Fibroblast of lung (primary cell): ENCODE measurements at regions not wholly inside any gene's neighbourhood (a gene's known extent, or its start where the extent isn't known, plus 50 kb on each side); places are given as distances from the start of the nearest gene placed in this dataset.

Experiments
- DNase-seq, 2 donors: peaks; one replicate each; pipeline versions ENCODE4 v3.0.0 to v3.0.0-alpha.2; 2010; ENCODE audit warnings: low read depth in 2 of 2
- H2AFZ ChIP-seq: 2 replicates; pipeline ENCODE4 v1.5.1; 2012; ENCODE audit warnings: low read length, control low read depth, inconsistent platforms
- H3K27ac ChIP-seq: 2 replicates; pipeline ENCODE4 v1.5.1; 2011; ENCODE audit warnings: low read length, control low read depth; ENCODE audit not compliant: insufficient read depth
- H3K27me3 ChIP-seq: 2 replicates; pipeline ENCODE4 v1.5.1; 2011; ENCODE audit warnings: mild to moderate bottlenecking, low read length; ENCODE audit not compliant: control insufficient read depth, insufficient read depth
- H3K36me3 ChIP-seq: 2 replicates; pipeline ENCODE4 v1.5.1; 2011; ENCODE audit warnings: low read length; ENCODE audit not compliant: control insufficient read depth, insufficient read depth
- H3K4me1 ChIP-seq: 2 replicates; pipeline ENCODE4 v1.5.1; 2011; ENCODE audit warnings: low read length; ENCODE audit not compliant: control insufficient read depth, insufficient read depth; ENCODE audit errors: extremely low read depth
- H3K4me2 ChIP-seq: 2 replicates; pipeline ENCODE4 v1.5.1; 2011; ENCODE audit warnings: low read length, control low read depth; ENCODE audit not compliant: insufficient read depth; ENCODE audit errors: extremely low read depth
- H3K4me3 ChIP-seq, 4 experiments: fragments of 200-600 bp in 1 of 4; sonication (generic) in 1 of 4; replicated peaks in 1 of 4; 2 replicates each; pipeline ENCODE4 v1.5.1; 2011 to 2016; ENCODE audit warnings: low read length in 4 of 4, low read depth in 3 of 4, mild to moderate bottlenecking in 3 of 4, control low read depth in 2 of 4, inconsistent platforms in 1 of 4, mixed read lengths in 1 of 4; ENCODE audit not compliant: insufficient read depth in 1 of 4; ENCODE audit errors: control extremely low read depth in 1 of 4
- H3K79me2 ChIP-seq: 2 replicates; pipeline ENCODE4 v1.5.1; 2012; ENCODE audit warnings: mild to moderate bottlenecking, low read length, inconsistent platforms; ENCODE audit not compliant: control insufficient read depth, insufficient read depth
- H3K9ac ChIP-seq: 2 replicates; pipeline ENCODE4 v1.5.1; 2011; ENCODE audit warnings: mild to moderate bottlenecking, low read length, control low read depth; ENCODE audit not compliant: insufficient read depth
- H3K9me3 ChIP-seq: 2 replicates; pipeline ENCODE4 v1.5.1; 2012; ENCODE audit warnings: low read depth, low read length; ENCODE audit not compliant: control insufficient read depth, insufficient read depth
- H4K20me1 ChIP-seq: 2 replicates; pipeline ENCODE4 v1.5.1; 2011; ENCODE audit warnings: low read length; ENCODE audit not compliant: control insufficient read depth, insufficient read depth; ENCODE audit errors: extremely low read depth
- EZH2 ChIP-seq: IDR thresholded peaks from 2 replicates; pipeline ENCODE4 v1.5.1; 2012; ENCODE audit warnings: low read length, control low read depth, mild to moderate bottlenecking; ENCODE audit errors: missing control alignments
- TF ChIP-seq, protein P1 (sequence below), 2 donors: IDR thresholded peaks in 1 of 2; conservative IDR thresholded peaks in 1 of 2; 1 replicate in 1 of 2; 2 replicates in 1 of 2; pipeline ENCODE4 v1.5.1; 2011 to 2012; ENCODE audit warnings: low read length in 2 of 2, control low read depth in 1 of 2, inconsistent platforms in 1 of 2, low read depth in 1 of 2, mild to moderate bottlenecking in 1 of 2

DNA sequence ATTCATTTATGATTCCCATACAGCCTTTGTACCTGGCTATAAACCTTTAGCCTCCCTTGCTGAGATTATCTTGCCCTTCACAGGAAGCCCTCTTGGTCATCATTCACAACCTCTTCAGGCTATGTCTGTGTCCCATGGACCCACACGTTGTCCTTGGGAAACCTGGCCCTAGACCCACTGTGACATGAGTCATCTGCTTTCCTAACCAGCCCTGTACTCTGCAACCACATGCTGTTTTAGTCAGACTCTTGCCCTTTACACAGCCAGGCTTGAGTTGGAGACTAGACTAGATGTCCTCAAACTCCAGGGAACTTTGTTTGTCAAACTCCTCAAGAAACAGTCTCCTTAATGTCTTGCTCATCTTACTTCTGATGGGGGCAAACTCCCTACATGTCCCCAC lies 229.3 kb upstream of the ZSWIM2 start:
- Histone ChIP-seq H3K4me2 (no peak overlapping the region), H3K9me3 (no peaks in the 10 kb centered on the region), H3K9ac (no peak overlapping the region), H2AFZ (no peak overlapping the region), H4K20me1 (no peaks in the 10 kb centered on the region), H3K4me3 (no peak overlapping the region), H3K27ac (no peak overlapping the region), H3K79me2 (no peaks in the 10 kb centered on the region), H3K4me1 (no peaks in the 10 kb centered on the region), H3K36me3 (no peaks in the 10 kb centered on the region), H3K27me3 (no peaks in the 10 kb centered on the region)
- DNase-seq, result peak; percentile 22 to 33
- TF ChIP-seq EZH2, result no peak

DNA sequence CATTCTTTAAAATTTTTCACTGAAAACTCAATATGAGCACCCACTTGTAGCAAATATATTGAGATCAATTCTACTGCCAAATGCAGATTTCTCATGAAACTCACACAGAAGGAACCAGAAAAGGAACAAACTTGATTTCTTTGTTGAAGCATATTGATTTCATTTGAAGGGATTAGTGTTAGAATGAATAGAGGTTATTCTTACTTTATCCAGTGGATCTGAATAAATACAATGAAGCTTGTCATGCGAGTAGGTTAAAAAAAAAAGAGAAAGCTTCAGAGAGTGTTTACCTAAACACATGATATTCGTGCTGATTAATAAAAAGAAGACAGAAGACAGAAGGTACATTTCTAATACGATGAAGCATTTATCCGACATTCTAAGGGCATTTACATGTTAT lies 226.7 kb upstream of the ZSWIM2 start:
- DNase-seq, result no peak
- Histone ChIP-seq H3K36me3 (no peaks in the 10 kb centered on the region), H2AFZ (no peak overlapping the region)

DNA sequence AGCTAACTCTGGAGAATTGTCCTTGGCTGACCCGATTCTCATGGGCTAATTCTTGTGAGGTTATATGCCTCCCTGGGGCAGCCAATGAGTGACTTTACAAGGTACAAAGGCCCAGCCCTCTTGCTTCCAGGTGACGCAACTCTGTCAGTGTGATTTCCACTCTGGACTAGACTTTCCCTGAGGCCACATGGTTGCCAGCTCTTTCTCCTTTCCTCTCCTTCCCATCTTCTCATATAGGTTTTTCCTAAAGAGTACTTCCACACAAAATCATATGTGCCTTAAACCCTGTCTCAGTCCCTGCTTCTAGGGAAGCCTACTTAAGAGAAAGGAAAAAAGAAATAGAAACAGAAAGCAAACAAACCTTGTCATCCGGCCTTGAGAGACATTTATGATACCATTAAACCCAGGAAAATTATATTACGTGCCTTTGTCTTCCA lies 226.2 kb upstream of the ZSWIM2 start:
- Histone ChIP-seq H3K4me1 (no peaks in the 10 kb centered on the region), H3K9ac (no peak overlapping the region), H3K27ac (no peak overlapping the region), H3K9me3 (no peaks in the 10 kb centered on the region), H4K20me1 (no peaks in the 10 kb centered on the region), H3K4me3 (no peak overlapping the region), H3K79me2 (no peaks in the 10 kb centered on the region), H3K4me2 (no peak overlapping the region), H3K36me3 (no peaks in the 10 kb centered on the region), H3K27me3 (no peaks in the 10 kb centered on the region), H2AFZ (no peak overlapping the region)
- DNase-seq, result no peak
- no peak for TF ChIP-seq EZH2
- TF ChIP-seq, protein P1, sequence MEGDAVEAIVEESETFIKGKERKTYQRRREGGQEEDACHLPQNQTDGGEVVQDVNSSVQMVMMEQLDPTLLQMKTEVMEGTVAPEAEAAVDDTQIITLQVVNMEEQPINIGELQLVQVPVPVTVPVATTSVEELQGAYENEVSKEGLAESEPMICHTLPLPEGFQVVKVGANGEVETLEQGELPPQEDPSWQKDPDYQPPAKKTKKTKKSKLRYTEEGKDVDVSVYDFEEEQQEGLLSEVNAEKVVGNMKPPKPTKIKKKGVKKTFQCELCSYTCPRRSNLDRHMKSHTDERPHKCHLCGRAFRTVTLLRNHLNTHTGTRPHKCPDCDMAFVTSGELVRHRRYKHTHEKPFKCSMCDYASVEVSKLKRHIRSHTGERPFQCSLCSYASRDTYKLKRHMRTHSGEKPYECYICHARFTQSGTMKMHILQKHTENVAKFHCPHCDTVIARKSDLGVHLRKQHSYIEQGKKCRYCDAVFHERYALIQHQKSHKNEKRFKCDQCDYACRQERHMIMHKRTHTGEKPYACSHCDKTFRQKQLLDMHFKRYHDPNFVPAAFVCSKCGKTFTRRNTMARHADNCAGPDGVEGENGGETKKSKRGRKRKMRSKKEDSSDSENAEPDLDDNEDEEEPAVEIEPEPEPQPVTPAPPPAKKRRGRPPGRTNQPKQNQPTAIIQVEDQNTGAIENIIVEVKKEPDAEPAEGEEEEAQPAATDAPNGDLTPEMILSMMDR (conservative IDR thresholded peaks at IDR 0.05 in 1 of 2, IDR thresholded peaks at IDR 0.05 in 1 of 2; ENCODE audit: low read depth in 1 of 2, low read length in 2 of 2), result no peak

More for the DNA sequence above, 226.7 kb upstream of the ZSWIM2 start:
- Histone ChIP-seq H3K4me1 (no peaks in the 10 kb centered on the region), H3K27ac (no peak overlapping the region), H4K20me1 (no peaks in the 10 kb centered on the region), H3K9ac (no peak overlapping the region), H3K27me3 (no peaks in the 10 kb centered on the region), H3K4me2 (no peak overlapping the region), H3K79me2 (no peaks in the 10 kb centered on the region), H3K4me3 (no peak overlapping the region), H3K9me3 (no peaks in the 10 kb centered on the region)
- no peak for TF ChIP-seq EZH2
- TF ChIP-seq, protein P1 (conservative IDR thresholded peaks at IDR 0.05 in 1 of 2, IDR thresholded peaks at IDR 0.05 in 1 of 2; ENCODE audit: low read depth in 1 of 2, low read length in 2 of 2), result no peak
